PC-9 (cell line): ENCODE measurements at regions not wholly inside any gene's neighbourhood (a gene's known extent, or its start where the extent isn't known, plus 50 kb on each side); places are given as distances from the start of the nearest gene placed in this dataset.
"Not testable (repeated sequence)": the region's sequence is repeated elsewhere in the genome, so short reads cannot be mapped to it uniquely, and the experiment has no call there.

Experiments
- BruUV-seq: library from RNA; stranded (reverse); fragments of 400-500 nt; replicated peaks from 2 replicates; lab custom pipeline; 2021; lab: Mats Ljungman, UMichigan
- CTCF ChIA-PET: fragments of 300-600 bp; sonication (Branson Sonifier 250); formaldehyde crosslinking; loops from one replicate; lab custom pipeline; 2022; ENCODE audit warnings: antibody characterized with exemption; lab: Charles Lee
- POLR2A ChIA-PET: fragments of 300-600 bp; sonication (Branson Sonifier 250); formaldehyde crosslinking; loops from one replicate; lab custom pipeline; 2022; ENCODE audit warnings: antibody characterized with exemption; ENCODE audit not compliant: unreplicated experiment; lab: Charles Lee
- DNase-seq, 2 experiments: peaks; one replicate each; pipeline versions ENCODE4 v3.0.0 to v3.0.0-alpha.2; 2015 to 2022; ENCODE audit warnings: mixed read lengths in 1 of 2
- H2AFZ ChIP-seq: fragments of 200-600 bp; sonication (generic); 2 replicates; pipeline ENCODE4 v1.8.1; 2017; ENCODE audit warnings: antibody characterized with exemption
- H3F3A ChIP-seq: fragments of 200-600 bp; sonication (generic); 2 replicates; pipeline ENCODE4 v1.8.1; 2017; ENCODE audit warnings: antibody characterized with exemption, mild to moderate bottlenecking, low read depth; ENCODE audit not compliant: insufficient read depth
- H3K27ac ChIP-seq: fragments of 200-600 bp; sonication (generic); 2 replicates; pipeline ENCODE4 v1.6.1; 2016; ENCODE audit warnings: mixed run types
- H3K27me3 ChIP-seq: fragments of 200-600 bp; sonication (generic); 2 replicates; pipeline ENCODE4 v1.6.1; 2016; ENCODE audit warnings: low read depth, mixed run types; ENCODE audit not compliant: insufficient read depth
- H3K36me3 ChIP-seq: fragments of 200-600 bp; sonication (generic); 2 replicates; pipeline ENCODE4 v1.6.1; 2016; ENCODE audit warnings: low read depth, mixed run types
- H3K4me1 ChIP-seq: fragments of 200-600 bp; sonication (generic); replicated peaks from 2 replicates; pipeline ENCODE4 v1.6.1; 2016; ENCODE audit warnings: mixed run types; ENCODE audit not compliant: insufficient read depth
- H3K4me2 ChIP-seq: fragments of 200-600 bp; sonication (generic); 2 replicates; pipeline ENCODE4 v1.6.1; 2017; ENCODE audit warnings: mixed run types
- H3K4me3 ChIP-seq: fragments of 200-600 bp; sonication (generic); 2 replicates; pipeline ENCODE4 v1.6.1; 2016; ENCODE audit warnings: mixed run types
- H3K79me2 ChIP-seq: fragments of 200-600 bp; sonication (generic); 2 replicates; pipeline ENCODE4 v1.6.1; 2017; ENCODE audit warnings: low read depth, mixed run types
- H3K9me2 ChIP-seq: fragments of 200-600 bp; sonication (generic); 2 replicates; pipeline ENCODE4 v1.8.1; 2017; ENCODE audit warnings: mild to moderate bottlenecking; ENCODE audit not compliant: insufficient read depth
- H3K9me3 ChIP-seq: fragments of 200-600 bp; sonication (generic); 2 replicates; pipeline ENCODE4 v1.8.1; 2016; ENCODE audit warnings: low read depth; ENCODE audit not compliant: insufficient read depth
- H4K20me1 ChIP-seq: fragments of 200-600 bp; sonication (generic); 2 replicates; pipeline ENCODE4 v1.8.1; 2017; ENCODE audit not compliant: insufficient read depth
- EZH2 ChIP-seq: fragments of 200-600 bp; sonication (generic); IDR thresholded peaks from 2 replicates; pipeline ENCODE4 v1.8.0; 2017; ENCODE audit warnings: antibody characterized with exemption, low read depth
- intact Hi-C: fragments of 100-400 bp; cut with micrococcal nuclease; formaldehyde crosslinking; loops from one replicate; pipeline ENCODE4 v1.10.0; 2022; ENCODE audit not compliant: unreplicated experiment
- TF ChIP-seq, protein P1 (sequence below): fragments of 200-600 bp; sonication (generic); conservative IDR thresholded peaks from 2 replicates; pipeline ENCODE4 v1.6.1; 2017; ENCODE audit warnings: mixed run types, antibody characterized with exemption, mild to moderate bottlenecking, moderate library complexity

DNA sequence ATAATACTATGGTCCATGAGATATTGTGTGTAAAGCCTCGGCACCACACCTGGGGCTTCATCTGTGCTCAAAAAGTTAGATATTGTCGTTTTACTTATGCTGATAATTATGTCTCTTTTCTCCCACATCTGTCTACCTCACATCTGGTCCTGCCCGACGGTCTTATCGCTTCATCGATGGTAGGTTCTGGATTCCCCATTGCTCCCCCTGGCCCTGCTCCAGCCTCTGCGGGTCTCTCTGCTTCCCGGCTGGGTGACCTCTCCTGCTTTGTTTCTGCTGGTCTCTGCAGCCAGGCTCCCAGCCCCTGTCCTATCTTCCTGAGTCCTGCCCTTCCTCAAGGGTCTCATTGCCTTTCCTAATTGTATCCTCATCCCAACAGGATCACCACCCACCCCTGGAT lies 294.2 kb downstream of the NDUFA10 start:
- ChIA-PET POLR2A (no interaction called here), CTCF (no interaction called here)
- Histone ChIP-seq H3K36me3 (no peaks in the 10 kb centered on the region), H4K20me1 (peaks cover 24% of the 10 kb centered on the region; the same call in 1 of the 2 replicates), H3K4me1 (no peaks in the 10 kb centered on the region), H3K9me2 (no peaks in the 10 kb centered on the region), H3K9me3 (no peaks in the 10 kb centered on the region), H2AFZ (no peak overlapping the region), H3K4me3 (no peak overlapping the region), H3K27me3 (peaks cover 92% of the 10 kb centered on the region), H3K27ac (no peak overlapping the region), H3F3A (no peaks in the 10 kb centered on the region), H3K4me2 (no peak overlapping the region), H3K79me2 (no peaks in the 10 kb centered on the region)
- DNase-seq, result no peak
- TF ChIP-seq, protein P1, sequence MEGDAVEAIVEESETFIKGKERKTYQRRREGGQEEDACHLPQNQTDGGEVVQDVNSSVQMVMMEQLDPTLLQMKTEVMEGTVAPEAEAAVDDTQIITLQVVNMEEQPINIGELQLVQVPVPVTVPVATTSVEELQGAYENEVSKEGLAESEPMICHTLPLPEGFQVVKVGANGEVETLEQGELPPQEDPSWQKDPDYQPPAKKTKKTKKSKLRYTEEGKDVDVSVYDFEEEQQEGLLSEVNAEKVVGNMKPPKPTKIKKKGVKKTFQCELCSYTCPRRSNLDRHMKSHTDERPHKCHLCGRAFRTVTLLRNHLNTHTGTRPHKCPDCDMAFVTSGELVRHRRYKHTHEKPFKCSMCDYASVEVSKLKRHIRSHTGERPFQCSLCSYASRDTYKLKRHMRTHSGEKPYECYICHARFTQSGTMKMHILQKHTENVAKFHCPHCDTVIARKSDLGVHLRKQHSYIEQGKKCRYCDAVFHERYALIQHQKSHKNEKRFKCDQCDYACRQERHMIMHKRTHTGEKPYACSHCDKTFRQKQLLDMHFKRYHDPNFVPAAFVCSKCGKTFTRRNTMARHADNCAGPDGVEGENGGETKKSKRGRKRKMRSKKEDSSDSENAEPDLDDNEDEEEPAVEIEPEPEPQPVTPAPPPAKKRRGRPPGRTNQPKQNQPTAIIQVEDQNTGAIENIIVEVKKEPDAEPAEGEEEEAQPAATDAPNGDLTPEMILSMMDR, result no peak
- peak; percentile 22; the same call in 1 of the 2 replicates for TF ChIP-seq EZH2
- no TSS peak for BruUV-seq
- intact Hi-C loops, result no loop called here

DNA sequence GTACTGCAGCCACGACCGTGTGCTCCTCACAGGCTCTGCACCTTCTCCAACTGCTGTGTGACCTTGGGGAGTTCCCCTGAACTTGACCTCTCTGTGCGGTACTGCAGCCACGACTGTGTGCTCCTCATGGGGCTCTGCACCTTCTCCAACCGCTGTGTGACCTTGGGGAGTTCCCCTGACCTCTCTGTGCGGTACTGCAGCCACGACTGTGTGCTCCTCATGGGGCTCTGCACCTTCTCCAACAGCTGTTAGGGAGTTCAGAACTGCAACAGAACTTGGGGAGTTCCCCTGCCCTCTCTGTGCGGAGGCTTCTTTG lies 294.6 kb downstream of the NDUFA10 start:
- H3K4me1 ChIP-seq, intact Hi-C loops, H3K27ac ChIP-seq, H3K9me3 ChIP-seq, H3F3A ChIP-seq, H3K4me2 ChIP-seq, H3K36me3 ChIP-seq, H3K4me3 ChIP-seq, CTCF ChIA-PET, POLR2A ChIA-PET, H2AFZ ChIP-seq, H3K9me2 ChIP-seq, BruUV-seq, DNase-seq, H3K79me2 ChIP-seq: not testable (repeated sequence)
- peaks cover 92% of the 10 kb centered on the region for H3K27me3 ChIP-seq
- H4K20me1 ChIP-seq, result peaks cover 24% of the 10 kb centered on the region; the same call in 1 of the 2 replicates

- CTCF ChIA-PET, result no interaction called here
- H3K4me2 ChIP-seq, result no peak overlapping the region
- H3K27ac ChIP-seq, result no peak overlapping the region
- no peak overlapping the region for H2AFZ ChIP-seq
- TF ChIP-seq, protein P1, result no peak
- 0 out of 2 replicates have a peak, but pooled peaks have one; percentile 10 for TF ChIP-seq EZH2
- H3K9me3 ChIP-seq, result no peaks in the 10 kb centered on the region
- no peak for DNase-seq
- BruUV-seq, result no TSS peak
- no peak overlapping the region for H3K4me3 ChIP-seq
- peaks cover 24% of the 10 kb centered on the region; the same call in 1 of the 2 replicates for H4K20me1 ChIP-seq
- H3F3A ChIP-seq, result no peaks in the 10 kb centered on the region
- no peaks in the 10 kb centered on the region for H3K4me1 ChIP-seq
- intact Hi-C loops, result no loop called here
- peaks cover 92% of the 10 kb centered on the region for H3K27me3 ChIP-seq
- no peaks in the 10 kb centered on the region for H3K36me3 ChIP-seq
- no peaks in the 10 kb centered on the region for H3K79me2 ChIP-seq
- H3K9me2 ChIP-seq, result no peaks in the 10 kb centered on the region
- POLR2A ChIA-PET, result no interaction called here
Measured at GRCh38 chr2:239729681-239730566, 295.2 kb downstream of the NDUFA10 start.
